ENCODE measurements at regions not wholly inside any gene's neighbourhood (a gene's known extent, or its start where the extent isn't known, plus 50 kb on each side); places are given as distances from the start of the nearest gene placed in this dataset.

DNA sequence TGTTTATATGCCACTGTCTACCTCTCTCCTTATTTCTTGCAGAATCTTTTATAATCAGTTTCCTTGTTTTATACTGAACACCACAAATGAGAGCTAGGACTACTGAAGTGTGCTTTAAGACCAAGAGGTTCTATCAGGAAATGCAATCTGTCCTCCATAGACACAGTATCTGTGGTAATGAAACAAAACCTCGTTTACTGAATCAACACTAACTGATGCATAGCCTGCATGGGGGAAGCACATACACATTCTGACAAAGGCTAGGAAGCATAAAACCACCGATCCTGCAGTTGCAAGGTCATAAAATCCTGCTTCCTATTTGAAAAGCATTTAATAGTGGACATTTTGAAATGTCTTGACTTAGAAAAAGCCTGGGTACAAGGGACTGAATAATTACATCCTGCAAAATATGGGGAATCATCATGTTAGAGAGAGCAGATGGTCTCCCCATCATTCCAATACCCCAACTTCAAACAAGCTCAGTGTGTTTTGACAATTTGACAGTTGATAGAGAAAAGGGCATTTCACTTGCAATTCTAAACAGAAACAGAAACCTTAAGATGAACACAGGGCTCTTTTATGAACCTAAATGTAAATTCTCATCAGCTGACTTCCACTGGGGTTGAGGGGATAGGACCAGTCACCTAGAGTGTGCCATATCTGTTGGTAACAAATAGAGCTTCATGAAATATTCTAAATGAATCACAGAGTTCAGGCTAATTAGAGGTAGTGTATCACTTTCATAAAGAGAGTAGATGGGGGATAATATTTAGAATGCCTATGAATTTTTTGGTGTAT, 1845.6 kb upstream of the PIK3C3 start:
- H3K36me3 ChIP-seq (ENCODE audit: control insufficient read depth in 4 of 4, insufficient read depth in 3 of 4, low read depth in 1 of 4, low read length in 3 of 4): no peaks in the 10 kb centered on the region
- H3K9ac ChIP-seq (ENCODE audit: low read depth in 1 of 2, low read length in 2 of 2): no peak overlapping the region
- no peaks in the 10 kb centered on the region for H3K4me1 ChIP-seq (ENCODE audit: control insufficient read depth in 4 of 4, insufficient read depth in 4 of 4, low read length in 3 of 4)
- no peaks in the 10 kb centered on the region for H3K9me3 ChIP-seq (ENCODE audit: control insufficient read depth in 4 of 4, low read length in 3 of 4)
- no peak overlapping the region for H3K4me3 ChIP-seq (ENCODE audit: low read depth in 1 of 3, low read length in 3 of 3)
- DNase-seq (ENCODE audit: low spot score): no peak
- no peak for TF ChIP-seq TAF1 (conservative IDR thresholded peaks at IDR 0.05)
- no peak for TF ChIP-seq EGR1 (IDR thresholded peaks at IDR 0.05; ENCODE audit: low read depth in 2 of 2)
- no peak for TF ChIP-seq YY1 (IDR thresholded peaks at IDR 0.05)
- TF ChIP-seq FOXA2 (IDR thresholded peaks at IDR 0.05): no peak
- TF ChIP-seq NR2F2 (IDR thresholded peaks at IDR 0.05): no peak
- TF ChIP-seq, protein P1, sequence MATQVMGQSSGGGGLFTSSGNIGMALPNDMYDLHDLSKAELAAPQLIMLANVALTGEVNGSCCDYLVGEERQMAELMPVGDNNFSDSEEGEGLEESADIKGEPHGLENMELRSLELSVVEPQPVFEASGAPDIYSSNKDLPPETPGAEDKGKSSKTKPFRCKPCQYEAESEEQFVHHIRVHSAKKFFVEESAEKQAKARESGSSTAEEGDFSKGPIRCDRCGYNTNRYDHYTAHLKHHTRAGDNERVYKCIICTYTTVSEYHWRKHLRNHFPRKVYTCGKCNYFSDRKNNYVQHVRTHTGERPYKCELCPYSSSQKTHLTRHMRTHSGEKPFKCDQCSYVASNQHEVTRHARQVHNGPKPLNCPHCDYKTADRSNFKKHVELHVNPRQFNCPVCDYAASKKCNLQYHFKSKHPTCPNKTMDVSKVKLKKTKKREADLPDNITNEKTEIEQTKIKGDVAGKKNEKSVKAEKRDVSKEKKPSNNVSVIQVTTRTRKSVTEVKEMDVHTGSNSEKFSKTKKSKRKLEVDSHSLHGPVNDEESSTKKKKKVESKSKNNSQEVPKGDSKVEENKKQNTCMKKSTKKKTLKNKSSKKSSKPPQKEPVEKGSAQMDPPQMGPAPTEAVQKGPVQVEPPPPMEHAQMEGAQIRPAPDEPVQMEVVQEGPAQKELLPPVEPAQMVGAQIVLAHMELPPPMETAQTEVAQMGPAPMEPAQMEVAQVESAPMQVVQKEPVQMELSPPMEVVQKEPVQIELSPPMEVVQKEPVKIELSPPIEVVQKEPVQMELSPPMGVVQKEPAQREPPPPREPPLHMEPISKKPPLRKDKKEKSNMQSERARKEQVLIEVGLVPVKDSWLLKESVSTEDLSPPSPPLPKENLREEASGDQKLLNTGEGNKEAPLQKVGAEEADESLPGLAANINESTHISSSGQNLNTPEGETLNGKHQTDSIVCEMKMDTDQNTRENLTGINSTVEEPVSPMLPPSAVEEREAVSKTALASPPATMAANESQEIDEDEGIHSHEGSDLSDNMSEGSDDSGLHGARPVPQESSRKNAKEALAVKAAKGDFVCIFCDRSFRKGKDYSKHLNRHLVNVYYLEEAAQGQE (IDR thresholded peaks at IDR 0.05): no peak
- no peak for TF ChIP-seq HNF4G (IDR thresholded peaks at IDR 0.05)
- TF ChIP-seq SP1 (IDR thresholded peaks at IDR 0.05): no peak
- no peak overlapping the region for H3K27ac ChIP-seq (ENCODE audit: low read depth in 1 of 2, low read length in 2 of 2)
- peaks cover 0 to 2% (median 0%) of the 10 kb centered on the region in 4 donors for H3K27me3 ChIP-seq (ENCODE audit: control insufficient read depth in 4 of 4, insufficient read depth in 4 of 4, low read length in 3 of 4)
- WGBS: 25% methylated on average over 2 of the region's 2 CpGs

DNA sequence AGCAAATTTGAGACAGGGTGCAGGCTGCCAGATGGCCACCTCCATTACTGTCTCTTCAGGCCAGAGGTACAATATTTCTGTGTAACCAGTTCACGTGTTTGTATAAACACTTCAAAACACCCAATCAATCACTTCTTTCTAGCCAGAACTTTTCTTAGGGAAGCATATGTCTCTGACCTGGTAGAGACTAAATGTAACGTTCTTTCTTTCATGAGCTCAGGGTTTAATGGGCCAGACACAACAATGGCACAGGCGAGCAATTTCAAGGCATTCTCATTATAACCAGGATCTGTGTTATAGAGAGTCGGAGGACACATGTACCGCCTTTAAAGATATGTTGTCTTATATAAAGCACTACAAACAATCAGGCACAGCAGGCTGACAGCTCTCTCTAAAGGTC, 1846.4 kb upstream of the PIK3C3 start:
- no peak overlapping the region for H3K27ac ChIP-seq (ENCODE audit: low read depth in 1 of 2, low read length in 2 of 2)
- no peak overlapping the region for H3K9ac ChIP-seq (ENCODE audit: low read depth in 1 of 2, low read length in 2 of 2)
- H3K4me1 ChIP-seq (ENCODE audit: control insufficient read depth in 4 of 4, insufficient read depth in 4 of 4, low read length in 3 of 4): no peaks in the 10 kb centered on the region
- TF ChIP-seq, protein P1 (IDR thresholded peaks at IDR 0.05): no peak
- no peak for TF ChIP-seq JUND (IDR thresholded peaks at IDR 0.05)
- TF ChIP-seq GABPA (IDR thresholded peaks at IDR 0.05 in 1 of 2, conservative IDR thresholded peaks at IDR 0.05 in 1 of 2): no peak
- TF ChIP-seq SP1 (IDR thresholded peaks at IDR 0.05): no peak
- no peak for TF ChIP-seq RXRA (IDR thresholded peaks at IDR 0.05)
- TF ChIP-seq, protein P2, sequence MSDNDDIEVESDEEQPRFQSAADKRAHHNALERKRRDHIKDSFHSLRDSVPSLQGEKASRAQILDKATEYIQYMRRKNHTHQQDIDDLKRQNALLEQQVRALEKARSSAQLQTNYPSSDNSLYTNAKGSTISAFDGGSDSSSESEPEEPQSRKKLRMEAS (IDR thresholded peaks at IDR 0.05): no peak
- TF ChIP-seq HNF4A (conservative IDR thresholded peaks at IDR 0.05): no peak
- TF ChIP-seq HNF4G (IDR thresholded peaks at IDR 0.05): no peak
- TF ChIP-seq NR2F2 (IDR thresholded peaks at IDR 0.05): no peak
- no peak for TF ChIP-seq YY1 (IDR thresholded peaks at IDR 0.05)
- TF ChIP-seq RAD21 (IDR thresholded peaks at IDR 0.05): no peak
- no peak for TF ChIP-seq FOXA2 (IDR thresholded peaks at IDR 0.05)
- H3K4me3 ChIP-seq (ENCODE audit: low read depth in 1 of 3, low read length in 3 of 3): no peak overlapping the region
- H3K9me3 ChIP-seq (ENCODE audit: control insufficient read depth in 4 of 4, low read length in 3 of 4): no peaks in the 10 kb centered on the region
- H3K36me3 ChIP-seq (ENCODE audit: control insufficient read depth in 4 of 4, insufficient read depth in 3 of 4, low read depth in 1 of 4, low read length in 3 of 4): no peaks in the 10 kb centered on the region
- DNase-seq (ENCODE audit: low spot score): no peak
- WGBS: 47% methylated on average over 5 of the region's 5 CpGs
- peaks cover 0 to 2% (median 0%) of the 10 kb centered on the region in 4 donors for H3K27me3 ChIP-seq (ENCODE audit: control insufficient read depth in 4 of 4, insufficient read depth in 4 of 4, low read length in 3 of 4)

All from liver (tissue), 7 donors.